GM20000 (cell line): ENCODE measurements at regions not wholly inside any gene's neighbourhood (a gene's known extent, or its start where the extent isn't known, plus 50 kb on each side); places are given as distances from the start of the nearest gene placed in this dataset.

Source experiments
- DNase-seq: peaks from one replicate; pipeline ENCODE4 v3.0.0; 2012; ENCODE audit warnings: low spot score
- TF ChIP-seq, protein P1 (sequence below): IDR thresholded peaks from 2 replicates; pipeline ENCODE4 v1.5.1; 2012; ENCODE audit warnings: mild to moderate bottlenecking, control low read depth; ENCODE audit errors: extremely low read depth, missing control alignments

- TF ChIP-seq, protein P1, sequence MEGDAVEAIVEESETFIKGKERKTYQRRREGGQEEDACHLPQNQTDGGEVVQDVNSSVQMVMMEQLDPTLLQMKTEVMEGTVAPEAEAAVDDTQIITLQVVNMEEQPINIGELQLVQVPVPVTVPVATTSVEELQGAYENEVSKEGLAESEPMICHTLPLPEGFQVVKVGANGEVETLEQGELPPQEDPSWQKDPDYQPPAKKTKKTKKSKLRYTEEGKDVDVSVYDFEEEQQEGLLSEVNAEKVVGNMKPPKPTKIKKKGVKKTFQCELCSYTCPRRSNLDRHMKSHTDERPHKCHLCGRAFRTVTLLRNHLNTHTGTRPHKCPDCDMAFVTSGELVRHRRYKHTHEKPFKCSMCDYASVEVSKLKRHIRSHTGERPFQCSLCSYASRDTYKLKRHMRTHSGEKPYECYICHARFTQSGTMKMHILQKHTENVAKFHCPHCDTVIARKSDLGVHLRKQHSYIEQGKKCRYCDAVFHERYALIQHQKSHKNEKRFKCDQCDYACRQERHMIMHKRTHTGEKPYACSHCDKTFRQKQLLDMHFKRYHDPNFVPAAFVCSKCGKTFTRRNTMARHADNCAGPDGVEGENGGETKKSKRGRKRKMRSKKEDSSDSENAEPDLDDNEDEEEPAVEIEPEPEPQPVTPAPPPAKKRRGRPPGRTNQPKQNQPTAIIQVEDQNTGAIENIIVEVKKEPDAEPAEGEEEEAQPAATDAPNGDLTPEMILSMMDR: no peak
- no peak for DNase-seq
Measured at GRCh38 chr2:236819275-236820002, 249.8 kb downstream of the ACKR3 start.

GRCh38 chr2:236820763-236821344 lies 251.2 kb downstream of the ACKR3 start:
- TF ChIP-seq, protein P1: no peak
- no peak for DNase-seq

DNA sequence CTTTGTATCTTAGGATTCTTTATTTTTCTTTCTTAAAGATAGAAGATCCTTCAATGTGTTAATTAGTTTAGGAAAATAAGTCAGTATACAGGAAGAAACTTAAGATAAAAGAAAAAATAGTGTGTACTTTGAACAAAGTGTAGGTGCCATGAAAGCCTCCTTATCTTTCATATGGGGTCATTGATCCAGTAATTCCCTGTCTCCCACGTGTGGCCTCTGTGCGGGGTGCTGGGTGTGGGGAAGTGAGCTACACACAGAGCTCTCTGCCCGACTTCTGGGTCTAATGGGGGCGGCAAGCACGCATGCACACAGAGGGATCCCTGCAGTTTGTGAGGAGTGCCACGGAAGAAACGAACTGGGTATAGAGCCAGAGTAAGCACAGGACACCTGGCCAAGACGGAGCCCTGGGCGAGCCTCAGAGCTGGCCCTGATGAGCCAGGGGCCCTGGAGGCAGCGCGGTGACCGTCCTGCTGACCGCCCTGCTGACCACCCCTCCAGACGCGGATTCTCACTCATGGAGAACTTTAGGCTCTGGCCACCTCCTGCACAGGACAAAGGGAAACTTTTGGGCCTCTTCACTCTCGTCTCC lies 253.5 kb downstream of the ACKR3 start:
- no peak for DNase-seq
- TF ChIP-seq, protein P1: no peak

DNA sequence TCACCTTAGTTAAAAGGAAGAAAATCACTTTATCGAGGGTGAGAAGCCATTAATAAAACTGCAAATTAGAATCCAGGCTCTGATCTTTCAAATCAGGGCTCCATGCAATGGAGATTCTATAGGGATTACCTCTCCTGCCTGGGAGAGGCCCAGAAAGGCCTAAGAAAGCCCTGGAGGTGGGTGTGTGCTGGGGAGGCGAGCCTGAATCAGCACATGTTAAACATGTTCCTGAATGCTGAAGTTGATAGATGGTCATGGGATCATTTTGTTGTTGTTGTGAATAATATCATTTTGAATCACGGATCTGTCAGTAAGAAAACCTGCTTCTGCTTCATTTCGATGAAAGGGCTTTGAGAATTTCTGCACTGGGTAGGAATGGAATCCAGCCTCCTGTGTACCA lies 254.3 kb downstream of the ACKR3 start:
- no peak for DNase-seq
- TF ChIP-seq, protein P1: no peak

- DNase-seq: no peak
- TF ChIP-seq, protein P1: no peak
Measured at GRCh38 chr2:236824836-236825235, 255.2 kb downstream of the ACKR3 start.

- no peak for DNase-seq
- TF ChIP-seq, protein P1: no peak
Measured at GRCh38 chr2:236825989-236826510, 256.4 kb downstream of the ACKR3 start.

DNA sequence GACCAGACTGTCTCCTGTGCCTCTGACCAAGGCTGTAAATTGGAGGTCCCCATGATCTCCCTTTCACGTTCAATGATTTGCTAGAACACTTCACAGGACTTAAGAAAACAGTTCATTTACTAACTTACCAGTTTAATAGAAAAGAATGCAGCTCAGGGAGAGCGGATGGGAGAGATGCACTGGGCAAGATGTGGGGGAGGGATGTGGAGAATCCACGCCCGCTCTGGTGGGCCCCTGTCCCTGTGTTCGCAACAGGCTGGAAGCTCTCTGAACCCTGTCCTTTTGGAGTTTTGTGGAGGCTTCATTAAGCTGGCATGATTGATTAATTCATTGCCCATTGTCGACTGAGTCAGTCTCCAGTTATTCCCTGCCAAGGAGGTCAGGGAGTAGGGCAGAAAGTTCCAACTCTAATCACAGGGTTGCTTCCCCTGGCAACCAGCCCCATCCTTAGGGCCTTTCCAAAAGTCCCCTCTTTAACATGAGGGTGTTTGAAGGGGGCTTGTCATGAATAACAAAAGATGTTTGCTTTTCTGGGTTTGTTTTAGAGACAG lies 257.1 kb downstream of the ACKR3 start:
- TF ChIP-seq, protein P1: no peak
- DNase-seq: no peak
